H1 (cell line): ENCODE measurements at regions not wholly inside any gene's neighbourhood (a gene's known extent, or its start where the extent isn't known, plus 50 kb on each side); places are given as distances from the start of the nearest gene placed in this dataset.
A peak's percentile ranks its signal among the peaks of the same experiment; 100 is the strongest.

Experiments
- CHD2 ChIP-seq: IDR thresholded peaks from 2 replicates; pipeline ENCODE4 v1.6.1; 2012; ENCODE audit warnings: low read length, improper control_type of control experiment
- EGR1 ChIP-seq: IDR thresholded peaks from 2 replicates; pipeline ENCODE4 v1.6.1; 2011; ENCODE audit warnings: low read depth, low read length, borderline replicate concordance
- EZH2 ChIP-seq: fragments of 200-600 bp; sonication (generic); IDR thresholded peaks from 2 replicates; pipeline ENCODE4 v1.7.1; 2012; ENCODE audit warnings: low read depth, mild to moderate bottlenecking, moderate library complexity, low read length, inconsistent platforms; ENCODE audit not compliant: severe bottlenecking
- HDAC2 ChIP-seq, 2 experiments: fragments of 300-600 bp in 1 of 2; sonication (generic) in 1 of 2; IDR thresholded peaks; 2 replicates each; pipeline ENCODE4 v1.6.1; 2011 to 2012; ENCODE audit warnings: low read depth in 2 of 2, low read length in 2 of 2, mild to moderate bottlenecking in 2 of 2, moderate library complexity in 2 of 2, borderline replicate concordance in 1 of 2, inconsistent platforms in 1 of 2
- KDM1A ChIP-seq: fragments of 200-600, 300-600 bp; sonication (generic); IDR thresholded peaks from 2 replicates; pipeline ENCODE4 v1.7.1; 2016; ENCODE audit warnings: mild to moderate bottlenecking, low read length, borderline replicate concordance
- KDM4A ChIP-seq: IDR thresholded peaks from one replicate; pipeline ENCODE4 v1.7.1; 2012; ENCODE audit warnings: low read depth, mild to moderate bottlenecking, moderate library complexity, low read length, inconsistent platforms; ENCODE audit not compliant: severe bottlenecking
- KDM5A ChIP-seq: fragments of 200-600 bp; IDR thresholded peaks from 2 replicates; pipeline ENCODE4 v1.7.1; 2012; ENCODE audit warnings: mild to moderate bottlenecking, low read length, inconsistent platforms, mixed read lengths
- MAFK ChIP-seq: IDR thresholded peaks from 2 replicates; pipeline ENCODE4 v1.6.1; 2012; ENCODE audit warnings: low read depth, mild to moderate bottlenecking, improper control_type of control experiment, low read length
- NANOG ChIP-seq: IDR thresholded peaks from 2 replicates; pipeline ENCODE4 v1.6.1; 2011; ENCODE audit warnings: low read length, low read depth, mild to moderate bottlenecking, inconsistent platforms; ENCODE audit not compliant: insufficient read depth, poor library complexity, severe bottlenecking
- SIX5 ChIP-seq: IDR thresholded peaks from 2 replicates; pipeline ENCODE4 v1.6.1; 2011; ENCODE audit warnings: mild to moderate bottlenecking, low read depth, low read length
- SP4 ChIP-seq: IDR thresholded peaks from 2 replicates; pipeline ENCODE4 v1.6.1; 2012; ENCODE audit warnings: low read length, inconsistent platforms
- TBP ChIP-seq: IDR thresholded peaks from 2 replicates; pipeline ENCODE4 v1.6.1; 2011; ENCODE audit warnings: low read depth, low read length, improper control_type of control experiment
- YY1 ChIP-seq: IDR thresholded peaks from 2 replicates; pipeline ENCODE4 v1.6.1; 2011; ENCODE audit warnings: low read depth, mild to moderate bottlenecking, low read length

GRCh38 chr2:160924936-160925353 is 235.3 kb upstream of the TANK start (continued):
- no peak for TF ChIP-seq YY1
- no peak for TF ChIP-seq KDM4A
- TF ChIP-seq CHD2, result 0 out of 2 replicates have a peak, but pooled peaks have one; percentile 17
- TF ChIP-seq EGR1, result no peak
- peak; percentile 70; the same call in 1 of the 2 replicates for TF ChIP-seq KDM1A
- no peak for TF ChIP-seq EZH2
- TF ChIP-seq HDAC2 (IDR thresholded peaks at IDR 0.05; ENCODE audit: borderline replicate concordance in 1 of 2, low read depth in 2 of 2, low read length in 2 of 2), result peak; percentile 16 to 58; a peak in 1 of 4 replicates
- no peak for TF ChIP-seq TBP
- no peak for TF ChIP-seq NANOG
- TF ChIP-seq MAFK, result no peak
- TF ChIP-seq SIX5, result no peak
- no peak for TF ChIP-seq SP4
- no peak for TF ChIP-seq KDM5A
